Medulla oblongata (tissue), 1 donor: ENCODE measurements at regions not wholly inside any gene's neighbourhood (a gene's known extent, or its start where the extent isn't known, plus 50 kb on each side); places are given as distances from the start of the nearest gene placed in this dataset.
A peak's percentile ranks its signal among the peaks of the same experiment; 100 is the strongest.
"Not testable (repeated sequence)": the region's sequence is repeated elsewhere in the genome, so short reads cannot be mapped to it uniquely, and the experiment has no call there.

Source experiments
- DNase-seq: peaks from one replicate; pipeline ENCODE4 v3.0.0-alpha.2; 2015; ENCODE audit errors: extremely low spot score

GRCh38 chr2:209160800-209161588 lies 262.9 kb upstream of the MAP2 start:
- no peak for DNase-seq

- no peak for DNase-seq
These were observed 261.7 kb upstream of the MAP2 start for GRCh38 chr2:209162129-209162528.

- no peak for DNase-seq
These were observed 241.9 kb upstream of the MAP2 start for GRCh38 chr2:209181984-209182383.

GRCh38 chr2:209186886-209187285 lies 237.0 kb upstream of the MAP2 start:
- peak; percentile 14 for DNase-seq

DNA sequence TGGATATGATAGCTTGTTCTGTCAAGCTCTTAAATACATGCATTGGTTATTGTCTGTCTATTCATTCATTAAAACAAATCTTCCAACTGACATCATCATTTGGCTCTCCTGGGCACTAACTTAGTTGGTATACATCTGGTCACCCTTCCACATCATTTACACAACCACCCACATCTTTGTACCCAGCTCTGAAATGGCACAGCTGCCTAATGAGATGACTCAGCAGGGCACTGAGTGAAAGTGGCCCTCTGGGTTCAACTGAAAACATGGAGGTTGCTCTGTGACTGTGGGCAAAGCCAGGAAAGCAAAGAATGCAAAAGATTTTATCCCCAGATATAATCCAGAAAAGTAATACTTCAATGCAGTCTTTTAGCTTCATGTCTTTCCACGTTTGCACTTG lies 234.0 kb upstream of the MAP2 start:
- no peak for DNase-seq

- DNase-seq = no peak
These were observed 232.7 kb upstream of the MAP2 start for GRCh38 chr2:209191139-209191538.

- DNase-seq = no peak
These were observed 229.1 kb upstream of the MAP2 start for GRCh38 chr2:209194717-209195116.

GRCh38 chr2:209208211-209208610 lies 215.6 kb upstream of the MAP2 start:
- DNase-seq = peak; percentile 38

DNA sequence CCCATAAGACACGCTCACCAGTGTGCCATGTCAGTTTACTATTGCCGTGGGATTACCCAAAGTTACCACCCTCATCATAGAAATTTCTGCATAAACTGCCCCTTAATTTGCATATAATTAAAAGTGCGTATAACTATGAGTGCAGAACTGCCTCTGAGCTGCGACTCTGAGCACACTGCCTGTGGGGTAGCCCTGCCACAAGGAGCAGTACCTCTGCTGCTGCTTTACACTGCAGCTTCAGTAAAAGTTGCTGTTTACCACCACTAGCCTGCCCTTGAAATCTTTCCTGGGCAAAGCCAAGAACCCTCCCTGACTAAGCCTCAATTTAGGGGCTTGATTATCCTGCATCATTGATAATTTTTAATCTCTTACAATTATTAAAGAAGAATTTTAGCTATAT lies 213.9 kb upstream of the MAP2 start:
- no peak for DNase-seq

GRCh38 chr2:209230560-209230959 lies 193.3 kb upstream of the MAP2 start:
- DNase-seq = no peak

- DNase-seq = no peak
These were observed 187.5 kb upstream of the MAP2 start for GRCh38 chr2:209236377-209236776.

GRCh38 chr2:209238765-209239584 lies 184.9 kb upstream of the MAP2 start:
- no peak for DNase-seq

GRCh38 chr2:209239585-209239938 lies 184.3 kb upstream of the MAP2 start:
- no peak for DNase-seq

DNA sequence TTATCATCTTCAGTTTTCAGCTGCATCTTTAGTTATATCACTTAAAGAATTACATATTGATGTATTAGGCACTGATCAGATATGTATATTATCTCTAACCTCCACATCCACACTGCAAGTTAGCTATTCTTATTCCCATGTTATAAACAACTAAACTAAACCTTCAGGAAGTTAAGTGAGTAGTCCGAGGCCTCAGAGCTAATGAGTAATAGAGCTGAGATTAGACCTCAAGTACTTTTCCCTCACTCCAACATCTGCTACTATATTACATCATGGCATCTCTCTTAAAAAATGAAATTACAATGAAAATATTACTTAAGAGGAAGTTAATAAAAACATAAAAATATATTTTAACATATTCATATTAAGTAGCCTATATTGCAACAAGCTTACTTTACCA lies 183.6 kb upstream of the MAP2 start:
- DNase-seq = no peak

DNA sequence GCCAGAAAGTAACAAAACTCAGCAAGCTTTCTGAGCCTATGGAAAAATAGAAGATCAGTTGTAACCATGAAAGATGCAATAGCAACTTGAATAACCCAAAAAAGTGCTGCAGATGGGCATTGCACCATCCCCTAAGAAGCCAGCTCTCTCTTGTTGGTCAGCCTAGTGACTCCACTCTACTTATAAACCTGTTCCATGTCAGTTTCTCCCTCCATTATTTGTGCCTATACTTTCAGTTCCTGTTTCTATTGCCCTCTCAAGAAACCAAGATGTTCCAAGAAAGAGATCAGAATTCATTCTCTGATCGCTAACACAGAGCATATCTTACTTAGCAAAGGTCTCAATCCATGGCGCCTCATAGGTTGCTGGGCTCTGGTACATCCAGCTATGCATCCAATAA lies 170.3 kb upstream of the MAP2 start:
- no peak for DNase-seq

GRCh38 chr2:209259767-209260166 lies 164.1 kb upstream of the MAP2 start:
- no peak for DNase-seq

DNA sequence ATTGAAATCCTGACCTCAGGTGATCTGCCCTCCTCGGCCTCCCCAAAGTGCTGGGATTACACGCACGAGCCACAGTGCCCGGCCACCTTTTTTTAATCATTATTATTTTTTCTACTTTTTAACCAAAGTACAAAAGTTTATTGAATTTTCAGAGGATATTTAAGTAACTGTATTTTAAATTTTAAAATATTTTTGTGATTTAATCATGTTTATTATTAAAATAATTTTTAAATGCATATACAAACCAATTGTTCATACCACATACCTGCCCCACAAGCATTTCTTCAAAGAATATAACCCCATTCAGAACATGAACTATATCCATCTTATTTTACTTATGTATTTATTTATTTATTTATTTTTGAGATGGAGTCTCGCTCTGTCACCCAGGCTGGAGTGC lies 163.6 kb upstream of the MAP2 start:
- DNase-seq = no peak

DNA sequence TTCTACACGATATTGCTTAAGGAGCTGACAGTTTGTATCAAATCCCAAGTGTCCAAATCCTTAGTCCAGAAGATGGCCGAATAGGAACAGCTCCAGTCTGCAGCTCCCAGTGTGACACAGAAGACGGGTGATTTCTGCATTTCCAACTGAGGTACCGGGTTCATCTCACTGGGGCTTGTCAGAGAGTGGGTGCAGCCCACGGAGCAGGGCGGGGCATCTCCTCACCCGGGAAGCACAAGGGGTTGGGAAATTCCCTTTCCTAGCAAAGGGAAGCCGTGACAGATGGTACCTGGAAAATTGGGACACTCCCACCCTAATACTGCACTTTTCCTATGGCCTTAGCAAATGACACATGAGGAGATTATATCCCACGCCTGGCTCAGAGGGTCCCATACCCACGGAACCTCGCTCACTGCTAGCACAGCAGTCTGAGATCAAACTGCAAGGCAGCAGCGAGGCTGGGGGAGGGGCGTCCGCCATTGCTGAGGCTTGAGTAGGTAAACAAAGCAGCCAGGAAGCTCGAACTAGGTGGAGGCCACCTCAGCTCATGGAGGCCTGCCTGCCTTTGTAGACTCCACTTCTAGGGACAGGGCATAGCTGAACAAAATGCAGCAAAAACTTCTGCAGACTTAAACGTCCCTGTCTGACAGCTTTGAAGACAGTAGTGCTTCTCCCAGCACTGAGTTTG lies 162.3 kb upstream of the MAP2 start:
- not testable (repeated sequence) for DNase-seq

- no peak for DNase-seq
These were observed 154.8 kb upstream of the MAP2 start for GRCh38 chr2:209269024-209269423.

GRCh38 chr2:209276000-209276399 lies 147.8 kb upstream of the MAP2 start:
- DNase-seq = no peak

- DNase-seq = no peak
These were observed 146.4 kb upstream of the MAP2 start for GRCh38 chr2:209277444-209277843.

GRCh38 chr2:209298601-209299000 lies 125.2 kb upstream of the MAP2 start:
- DNase-seq = no peak

GRCh38 chr2:209299478-209299877 lies 124.4 kb upstream of the MAP2 start:
- not testable (repeated sequence) for DNase-seq
